ENCODE measurements at regions not wholly inside any gene's neighbourhood (a gene's known extent, or its start where the extent isn't known, plus 50 kb on each side); places are given as distances from the start of the nearest gene placed in this dataset.

DNA sequence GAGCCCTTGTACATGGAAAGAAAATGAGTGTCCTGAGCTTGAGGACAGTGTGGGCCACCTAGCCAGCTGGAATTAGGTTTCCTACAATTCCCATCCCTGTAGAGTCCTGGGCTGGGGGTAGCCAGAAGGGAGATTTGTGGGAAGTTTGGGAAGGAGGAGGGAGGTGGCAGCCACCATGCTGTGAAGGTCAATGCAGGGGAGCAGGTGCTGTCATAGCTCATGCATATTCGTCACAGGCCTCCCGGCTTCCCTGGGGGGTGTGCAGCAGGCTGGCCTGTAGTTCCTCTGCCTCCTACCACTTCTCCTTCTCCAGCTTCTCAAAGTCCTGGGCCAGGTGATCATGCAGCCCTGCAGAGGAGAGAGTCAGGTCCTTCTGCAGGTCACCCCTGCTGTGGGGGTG is 121.3 kb downstream of the TBX3 start:
- no peak overlapping the region for H3K4me3 ChIP-seq (ENCODE audit: low read length, poor library complexity, severe bottlenecking)
- H4K20me1 ChIP-seq (ENCODE audit: insufficient read depth, low read length, poor library complexity, severe bottlenecking): no peaks in the 10 kb centered on the region
- no peaks in the 10 kb centered on the region for H3K27me3 ChIP-seq (ENCODE audit: insufficient read depth, low read length, poor library complexity, severe bottlenecking)
- H3K9me2 ChIP-seq (replicated peaks; ENCODE audit: low read depth, low read length): no peaks in the 10 kb centered on the region
- no peak for TF ChIP-seq EZH2phosphoT487 (IDR thresholded peaks at IDR 0.05; ENCODE audit: borderline replicate concordance)
- TF ChIP-seq, protein P1, sequence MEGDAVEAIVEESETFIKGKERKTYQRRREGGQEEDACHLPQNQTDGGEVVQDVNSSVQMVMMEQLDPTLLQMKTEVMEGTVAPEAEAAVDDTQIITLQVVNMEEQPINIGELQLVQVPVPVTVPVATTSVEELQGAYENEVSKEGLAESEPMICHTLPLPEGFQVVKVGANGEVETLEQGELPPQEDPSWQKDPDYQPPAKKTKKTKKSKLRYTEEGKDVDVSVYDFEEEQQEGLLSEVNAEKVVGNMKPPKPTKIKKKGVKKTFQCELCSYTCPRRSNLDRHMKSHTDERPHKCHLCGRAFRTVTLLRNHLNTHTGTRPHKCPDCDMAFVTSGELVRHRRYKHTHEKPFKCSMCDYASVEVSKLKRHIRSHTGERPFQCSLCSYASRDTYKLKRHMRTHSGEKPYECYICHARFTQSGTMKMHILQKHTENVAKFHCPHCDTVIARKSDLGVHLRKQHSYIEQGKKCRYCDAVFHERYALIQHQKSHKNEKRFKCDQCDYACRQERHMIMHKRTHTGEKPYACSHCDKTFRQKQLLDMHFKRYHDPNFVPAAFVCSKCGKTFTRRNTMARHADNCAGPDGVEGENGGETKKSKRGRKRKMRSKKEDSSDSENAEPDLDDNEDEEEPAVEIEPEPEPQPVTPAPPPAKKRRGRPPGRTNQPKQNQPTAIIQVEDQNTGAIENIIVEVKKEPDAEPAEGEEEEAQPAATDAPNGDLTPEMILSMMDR (conservative IDR thresholded peaks at IDR 0.05; ENCODE audit: low read length): no peak
- no peak overlapping the region for H2AFZ ChIP-seq (ENCODE audit: low read length)
- H3K9ac ChIP-seq (ENCODE audit: low read depth, low read length, poor library complexity, severe bottlenecking): no peak overlapping the region
- H3K9me3 ChIP-seq (ENCODE audit: insufficient read depth, low read depth, low read length): no peaks in the 10 kb centered on the region
- no peaks in the 10 kb centered on the region for H3K79me2 ChIP-seq (ENCODE audit: insufficient read depth, low read length)
- H3K4me2 ChIP-seq (ENCODE audit: low read depth, low read length, poor library complexity, severe bottlenecking): no peak overlapping the region
- no peaks in the 10 kb centered on the region for H3K36me3 ChIP-seq (ENCODE audit: insufficient read depth, low read length)
- no peaks in the 10 kb centered on the region for H3F3A ChIP-seq (ENCODE audit: low read depth)
- H3K4me1 ChIP-seq (ENCODE audit: insufficient read depth, low read length, poor library complexity, severe bottlenecking): no peaks in the 10 kb centered on the region

DNA sequence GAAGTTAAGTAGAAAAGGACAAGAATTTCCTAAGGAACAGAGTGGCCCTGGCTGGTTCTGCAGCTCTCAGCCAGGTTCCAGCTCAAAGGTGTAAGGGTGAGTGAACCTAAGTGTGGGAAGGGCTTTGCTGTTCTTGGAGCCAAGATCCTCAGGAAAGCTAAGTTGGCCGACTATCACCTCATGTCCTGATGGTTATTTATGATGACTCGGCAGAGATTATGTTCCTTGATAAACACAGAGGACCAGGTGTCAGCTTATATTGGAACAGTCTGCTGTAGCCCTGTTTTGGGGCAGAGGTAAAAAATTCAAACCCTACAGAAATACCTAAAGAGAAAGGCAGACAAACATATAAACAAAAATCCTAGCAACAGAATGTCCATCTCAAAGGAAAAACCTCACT is 128.5 kb downstream of the TBX3 start:
- Histone ChIP-seq H4K20me1 (ENCODE audit: insufficient read depth, low read length, poor library complexity, severe bottlenecking) (no peaks in the 10 kb centered on the region), H3K27me3 (ENCODE audit: insufficient read depth, low read length, poor library complexity, severe bottlenecking) (no peaks in the 10 kb centered on the region), H2AFZ (ENCODE audit: low read length) (no peak overlapping the region), H3K9ac (ENCODE audit: low read depth, low read length, poor library complexity, severe bottlenecking) (no peak overlapping the region), H3K4me1 (ENCODE audit: insufficient read depth, low read length, poor library complexity, severe bottlenecking) (no peaks in the 10 kb centered on the region), H3K4me3 (ENCODE audit: low read length, poor library complexity, severe bottlenecking) (no peak overlapping the region), H3K9me2 (replicated peaks; ENCODE audit: low read depth, low read length) (no peaks in the 10 kb centered on the region), H3F3A (ENCODE audit: low read depth) (no peaks in the 10 kb centered on the region), H3K9me3 (ENCODE audit: insufficient read depth, low read depth, low read length) (no peaks in the 10 kb centered on the region), H3K36me3 (ENCODE audit: insufficient read depth, low read length) (no peaks in the 10 kb centered on the region), H3K79me2 (ENCODE audit: insufficient read depth, low read length) (no peaks in the 10 kb centered on the region), H3K4me2 (ENCODE audit: low read depth, low read length, poor library complexity, severe bottlenecking) (no peak overlapping the region)
- no peak for TF ChIP-seq EZH2phosphoT487 (IDR thresholded peaks at IDR 0.05; ENCODE audit: borderline replicate concordance)
- TF ChIP-seq, protein P1 (conservative IDR thresholded peaks at IDR 0.05; ENCODE audit: low read length): no peak

DNA sequence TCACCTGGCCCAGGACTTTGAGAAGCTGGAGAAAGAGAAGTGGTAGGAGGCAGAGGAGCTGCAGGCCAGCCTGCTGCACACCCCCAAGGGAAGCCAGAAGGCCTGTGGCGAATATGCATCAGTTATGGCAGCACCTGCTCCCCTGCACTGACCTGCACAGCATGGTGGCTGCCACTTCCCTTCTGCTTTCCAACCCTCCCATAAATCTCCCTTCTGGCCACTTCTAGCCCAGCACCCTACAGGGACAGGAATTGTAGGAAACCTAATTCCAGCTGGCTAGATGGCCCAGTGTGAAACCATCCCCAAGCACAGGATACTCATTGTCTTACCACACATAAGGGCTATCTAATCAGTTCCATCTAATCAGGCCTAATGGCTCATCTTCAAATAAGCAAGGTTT is 136.3 kb downstream of the TBX3 start:
- TF ChIP-seq, protein P1 (conservative IDR thresholded peaks at IDR 0.05; ENCODE audit: low read length): no peak
- no peak for TF ChIP-seq EZH2phosphoT487 (IDR thresholded peaks at IDR 0.05; ENCODE audit: borderline replicate concordance)
- no peaks in the 10 kb centered on the region for H3K4me1 ChIP-seq (ENCODE audit: insufficient read depth, low read length, poor library complexity, severe bottlenecking)
- no peak overlapping the region for H2AFZ ChIP-seq (ENCODE audit: low read length)
- H3F3A ChIP-seq (ENCODE audit: low read depth): no peaks in the 10 kb centered on the region
- H3K9ac ChIP-seq (ENCODE audit: low read depth, low read length, poor library complexity, severe bottlenecking): no peak overlapping the region
- no peaks in the 10 kb centered on the region for H3K79me2 ChIP-seq (ENCODE audit: insufficient read depth, low read length)
- H3K9me2 ChIP-seq (replicated peaks; ENCODE audit: low read depth, low read length): no peaks in the 10 kb centered on the region
- H3K4me3 ChIP-seq (ENCODE audit: low read length, poor library complexity, severe bottlenecking): no peak overlapping the region
- no peaks in the 10 kb centered on the region for H3K36me3 ChIP-seq (ENCODE audit: insufficient read depth, low read length)
- no peaks in the 10 kb centered on the region; the same call in 1 of the 2 replicates for H3K9me3 ChIP-seq (ENCODE audit: insufficient read depth, low read depth, low read length)
- H3K4me2 ChIP-seq (ENCODE audit: low read depth, low read length, poor library complexity, severe bottlenecking): no peak overlapping the region
- H4K20me1 ChIP-seq (ENCODE audit: insufficient read depth, low read length, poor library complexity, severe bottlenecking): no peaks in the 10 kb centered on the region
- no peaks in the 10 kb centered on the region for H3K27me3 ChIP-seq (ENCODE audit: insufficient read depth, low read length, poor library complexity, severe bottlenecking)

All from Loucy (cell line).